ENCODE measurements at regions not wholly inside any gene's neighbourhood (a gene's known extent, or its start where the extent isn't known, plus 50 kb on each side); places are given as distances from the start of the nearest gene placed in this dataset.
"Not testable (repeated sequence)": the region's sequence is repeated elsewhere in the genome, so short reads cannot be mapped to it uniquely, and the experiment has no call there.

DNA sequence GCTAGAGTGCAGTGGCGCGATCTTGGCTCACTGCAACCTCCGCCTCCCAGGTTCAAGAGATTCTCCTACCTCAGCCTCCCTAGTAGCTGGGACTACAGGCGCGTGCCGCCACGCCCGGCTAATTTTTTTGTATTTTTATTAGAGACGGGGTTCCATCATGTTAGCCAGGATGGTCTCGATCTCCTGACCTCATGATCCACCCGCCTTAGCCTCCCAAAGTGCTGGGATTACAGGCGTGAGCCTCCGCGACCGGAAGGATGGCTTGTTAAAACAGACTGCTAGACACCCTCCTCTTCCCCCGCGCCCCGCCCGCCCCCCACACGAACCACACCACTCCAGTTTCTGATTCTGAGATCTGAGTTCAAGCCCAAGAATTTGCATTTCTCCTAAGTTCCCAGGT, 71.2 kb upstream of the ZNF184 start:
- ATAC-seq; intact Hi-C loops (cut with DNase I); DNase-seq (ENCODE audit: low spot score): not testable (repeated sequence)

DNA sequence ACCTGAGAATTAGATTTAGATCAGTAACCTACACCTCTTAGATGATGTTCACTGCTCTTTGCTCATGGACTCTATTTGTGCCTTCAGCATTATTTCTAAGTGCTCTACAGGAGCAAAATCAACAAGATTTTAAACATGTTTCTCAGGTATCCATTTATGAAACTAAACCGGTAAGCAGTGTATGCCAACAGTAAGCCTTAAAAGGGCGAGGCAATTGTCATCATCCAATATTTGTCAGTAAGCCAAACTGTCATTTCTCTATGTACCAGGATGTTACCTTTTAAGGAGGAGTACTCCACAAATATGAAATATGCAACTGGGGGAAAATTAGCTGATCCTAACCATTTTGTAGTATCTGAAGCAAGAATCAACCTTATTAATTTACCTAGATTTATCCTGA, 69.6 kb upstream of the ZNF184 start:
- intact Hi-C loops (cut with DNase I), result no loop called here
- no peak for ATAC-seq
- no peak for DNase-seq (ENCODE audit: low spot score)

DNA sequence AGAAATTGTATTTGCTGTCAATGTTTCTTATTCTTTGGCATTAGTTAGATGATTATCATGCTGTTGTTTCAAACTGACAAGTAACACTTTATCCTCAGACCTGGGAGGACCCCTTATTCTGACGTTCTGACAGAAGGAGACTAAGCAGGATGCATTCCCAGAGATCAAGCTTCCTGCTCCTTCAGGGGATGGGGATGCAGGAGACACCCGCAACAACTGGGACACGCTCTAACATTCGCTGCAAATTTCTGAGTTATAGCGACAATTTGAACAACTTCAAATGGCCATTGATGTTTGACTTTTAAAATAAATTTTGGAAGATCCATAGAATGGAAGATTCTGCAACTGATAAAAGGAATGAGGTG, 69.0 kb upstream of the ZNF184 start:
- DNase-seq (ENCODE audit: low spot score) (no peak), ATAC-seq (no peak)
- intact Hi-C loops (cut with DNase I), result no loop called here

DNA sequence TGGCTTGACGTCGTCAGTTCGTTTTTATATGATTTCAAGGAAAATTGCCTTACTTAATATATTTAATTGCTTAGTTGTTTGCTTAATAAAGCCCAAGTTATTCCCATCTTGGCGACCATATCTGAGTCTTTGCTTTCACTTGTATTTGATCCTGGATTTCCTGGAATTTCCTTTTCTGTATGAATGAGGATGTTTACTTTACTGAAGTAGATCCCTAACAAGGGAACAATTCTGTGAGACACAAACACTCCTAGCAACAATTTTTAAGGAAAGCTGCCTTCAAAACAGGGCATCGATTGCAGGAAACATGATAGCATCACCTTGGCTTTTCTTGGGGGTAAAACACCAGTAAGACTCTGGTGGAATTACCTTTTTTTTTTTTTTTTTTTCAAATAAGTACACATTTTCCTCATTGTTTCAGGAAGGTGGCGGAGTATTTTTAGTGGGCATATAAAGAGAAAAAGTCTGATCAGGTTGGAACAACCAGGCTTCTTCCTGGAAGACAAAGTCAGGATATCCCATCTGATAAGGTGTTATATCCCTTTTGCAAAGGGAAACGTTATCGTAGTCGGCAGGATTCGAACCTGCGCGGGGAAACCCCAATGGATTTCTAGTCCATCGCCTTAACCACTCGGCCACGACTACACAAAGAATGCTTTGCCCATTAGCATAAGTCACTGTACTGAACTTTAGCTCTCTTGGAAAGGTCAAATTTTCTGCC, 68.5 kb upstream of the ZNF184 start:
- no peak for ATAC-seq

DNA sequence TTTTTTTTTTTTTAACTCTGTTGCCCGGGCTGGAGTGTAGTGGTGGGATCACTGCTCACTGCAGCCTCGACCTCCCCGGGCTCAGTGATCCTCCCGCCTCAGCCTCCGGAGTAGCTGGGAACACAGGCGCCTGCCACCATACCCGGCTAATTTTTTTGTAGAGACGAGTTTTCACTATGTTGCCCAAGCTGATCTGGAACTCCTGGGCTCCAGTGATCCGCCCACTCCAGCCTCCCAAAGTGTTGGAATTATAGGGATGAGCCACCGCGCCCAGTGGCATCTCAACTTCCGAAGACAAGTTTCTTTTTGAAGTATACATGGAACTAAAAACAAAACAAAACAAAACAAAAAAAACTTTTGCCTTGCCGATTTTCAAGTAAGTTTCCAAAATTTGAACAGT, 66.6 kb upstream of the ZNF184 start:
- ATAC-seq (no peak), DNase-seq (ENCODE audit: low spot score) (no peak)
- intact Hi-C loops (cut with DNase I), result no loop called here

More for the DNA sequence above, 68.5 kb upstream of the ZNF184 start:
- intact Hi-C loops (cut with DNase I), result no loop called here
- DNase-seq (ENCODE audit: low spot score), result no peak

DNA sequence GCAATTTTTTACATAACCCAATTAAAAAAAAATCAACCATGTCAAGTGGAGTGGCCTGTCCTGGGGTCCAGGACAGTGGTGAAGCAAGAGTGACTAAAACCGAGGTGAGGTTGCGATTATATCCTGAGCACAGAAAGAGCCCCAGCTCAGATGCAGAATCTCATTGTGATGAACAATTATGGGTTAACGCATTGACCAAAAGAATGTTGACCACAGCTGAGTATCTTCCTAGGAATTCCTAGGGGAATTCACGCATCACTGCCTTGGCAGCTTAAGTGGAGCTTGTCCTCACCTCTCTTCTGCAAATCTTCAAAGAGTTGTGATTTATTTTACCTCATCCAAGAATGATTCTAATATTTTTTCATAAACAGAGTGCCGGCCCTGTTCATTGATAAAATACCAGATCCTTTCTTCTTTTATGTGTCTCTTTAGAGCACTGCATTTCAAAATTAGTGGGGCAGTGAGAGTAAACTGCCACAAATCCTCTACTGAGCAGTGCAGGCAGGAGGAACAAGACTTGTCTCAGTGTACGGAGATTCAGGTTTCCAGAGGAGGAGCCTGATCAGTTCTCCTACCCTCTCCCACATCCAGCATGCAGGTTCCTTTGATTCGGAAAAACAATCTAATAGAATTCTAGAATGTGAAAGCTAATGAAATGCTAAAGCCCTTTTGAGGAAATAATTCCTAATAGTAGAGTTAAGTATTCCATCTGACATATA, 60.1 kb upstream of the ZNF184 start:
- no peak for DNase-seq (ENCODE audit: low spot score)
- intact Hi-C loops (cut with DNase I), result loop anchor here (5.0 kb wide), 1 partner anchor 199 kb away; no protein-coding TSS in a partner anchor
- ATAC-seq, result no peak

DNA sequence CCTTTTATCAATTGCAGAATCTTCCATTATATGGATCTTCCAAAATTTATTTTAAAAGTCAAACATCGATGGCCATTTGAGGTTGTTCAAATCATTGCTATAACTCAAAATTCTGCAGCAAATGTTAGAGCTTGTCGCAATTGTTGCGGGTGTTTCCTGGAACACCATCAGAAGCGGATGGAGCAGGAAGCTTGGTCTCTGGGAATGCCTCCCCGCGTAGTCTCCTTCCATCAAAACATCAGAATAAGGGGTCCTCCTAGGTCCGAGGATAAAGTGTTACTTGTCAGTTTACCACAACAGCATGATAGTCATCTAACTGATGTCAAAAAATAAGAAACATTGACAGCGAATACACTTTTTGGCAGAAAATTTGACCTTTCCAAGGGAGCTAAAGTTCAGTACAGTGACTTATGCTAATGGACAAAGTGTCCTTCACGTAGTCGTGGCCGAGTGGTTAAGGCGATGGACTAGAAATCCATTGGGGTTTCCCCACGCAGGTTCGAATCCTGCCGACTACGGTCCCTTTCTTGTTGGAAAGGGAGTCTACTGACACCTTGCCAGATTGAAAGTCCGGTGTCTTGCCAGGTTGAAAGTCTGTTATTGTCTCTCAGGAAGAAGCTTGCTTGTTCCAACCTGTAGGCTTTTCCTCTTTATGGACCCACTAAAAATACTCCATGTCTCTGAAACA, 59.0 kb upstream of the ZNF184 start:
- DNase-seq (ENCODE audit: low spot score), result no peak
- ATAC-seq, result no peak
- intact Hi-C loops (cut with DNase I), result loop anchor here (5.0 kb wide), 1 partner anchor 200 kb away; no protein-coding TSS in a partner anchor

DNA sequence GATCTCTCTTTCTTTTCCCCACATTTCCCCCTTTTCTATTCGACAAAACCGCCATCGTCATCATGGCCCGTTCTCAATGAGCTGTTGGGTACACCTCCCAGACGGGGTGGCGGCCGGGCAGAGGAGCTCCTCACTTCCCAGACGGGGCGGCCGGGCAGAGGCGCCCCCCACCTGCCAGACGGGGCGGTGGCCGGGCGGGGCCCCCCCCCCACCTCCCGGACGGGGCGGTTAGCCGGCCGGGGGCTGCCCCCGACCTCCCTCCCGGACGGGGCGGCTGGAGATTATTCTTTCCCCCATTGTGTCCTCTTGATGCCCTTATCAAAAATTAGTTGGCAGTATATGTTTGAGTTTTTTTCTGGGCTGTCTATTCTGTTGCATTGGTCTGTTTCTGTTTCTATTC, 56.9 kb upstream of the ZNF184 start:
- ATAC-seq; DNase-seq (ENCODE audit: low spot score): not testable (repeated sequence)
- intact Hi-C loops (cut with DNase I), result loop anchor here (5.0 kb wide), 2 partner anchors 203 to 848 kb away; no protein-coding TSS in a partner anchor

DNA sequence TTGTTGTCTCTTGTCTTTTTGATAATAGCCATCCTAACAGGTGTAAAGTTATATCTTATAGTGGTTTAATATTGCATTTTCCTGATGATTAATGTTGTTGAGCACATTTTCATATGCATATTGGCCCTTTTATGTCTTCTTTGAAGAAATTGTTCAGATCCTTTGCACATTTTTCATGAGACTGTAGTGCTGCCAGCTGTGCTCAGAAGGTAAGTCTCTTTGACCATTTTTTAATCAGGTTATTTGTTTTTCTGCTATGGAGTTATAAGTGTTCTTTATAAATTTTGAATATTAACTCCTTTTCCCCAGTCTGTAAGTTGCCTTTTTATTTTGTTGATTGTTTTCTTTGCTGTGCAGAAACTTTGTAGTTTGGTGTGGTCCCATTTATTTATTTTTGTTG, 55.8 kb upstream of the ZNF184 start:
- intact Hi-C loops (cut with DNase I), result loop anchor here (5.0 kb wide), 1 partner anchor 849 kb away; no protein-coding TSS in a partner anchor
- ATAC-seq (no peak), DNase-seq (ENCODE audit: low spot score) (no peak)
